Calu3 (cell line): ENCODE measurements at regions not wholly inside any gene's neighbourhood (a gene's known extent, or its start where the extent isn't known, plus 50 kb on each side); places are given as distances from the start of the nearest gene placed in this dataset.
"Not testable (repeated sequence)": the region's sequence is repeated elsewhere in the genome, so short reads cannot be mapped to it uniquely, and the experiment has no call there.

ENCODE experiments used
- BruUV-seq: library from RNA; stranded (reverse); fragments of 400-500 nt; replicated peaks from 2 replicates; lab custom pipeline; 2021; lab: Mats Ljungman, UMichigan
- CTCF ChIA-PET: fragments of 300-600 bp; sonication (Branson Sonifier 250); formaldehyde crosslinking; loops from one replicate; lab custom pipeline; 2022; ENCODE audit warnings: antibody characterized with exemption; lab: Charles Lee
- DNase-seq: peaks from one replicate; pipeline ENCODE4 v3.0.0; 2022
- H3K27ac Mint-ChIP-seq: one replicate; pipeline ENCODE4 v1.8.0; 2022; ENCODE audit warnings: mixed read lengths; ENCODE audit not compliant: unreplicated experiment
- H3K27me3 Mint-ChIP-seq: one replicate; pipeline ENCODE4 v1.8.0; 2022; ENCODE audit warnings: mixed read lengths; ENCODE audit not compliant: unreplicated experiment
- H3K36me3 Mint-ChIP-seq: one replicate; pipeline ENCODE4 v1.8.0; 2022; ENCODE audit warnings: mild to moderate bottlenecking, moderate library complexity, mixed read lengths; ENCODE audit not compliant: insufficient read depth, unreplicated experiment
- H3K4me1 Mint-ChIP-seq: one replicate; pipeline ENCODE4 v1.8.0; 2022; ENCODE audit warnings: mild to moderate bottlenecking, low read depth, mixed read lengths; ENCODE audit not compliant: unreplicated experiment
- H3K4me3 Mint-ChIP-seq: one replicate; pipeline ENCODE4 v1.8.0; 2022; ENCODE audit warnings: mild to moderate bottlenecking, low read depth, moderate library complexity, mixed read lengths; ENCODE audit not compliant: unreplicated experiment
- H3K9me3 Mint-ChIP-seq: one replicate; pipeline ENCODE4 v1.8.0; 2022; ENCODE audit warnings: low read depth, mixed read lengths; ENCODE audit not compliant: unreplicated experiment
- CTCF ChIP-seq: fragments of 200-600 bp; IDR thresholded peaks from one replicate; pipeline ENCODE4 v1.8.0; 2022; ENCODE audit warnings: antibody characterized with exemption; ENCODE audit not compliant: unreplicated experiment
- intact Hi-C: fragments of 100-400 bp; cut with micrococcal nuclease; formaldehyde crosslinking; loops from one replicate; pipeline ENCODE4 v1.10.0; 2022; ENCODE audit not compliant: unreplicated experiment

GRCh38 chr5:38618154-38618553 lies 61.7 kb upstream of the LIFR start:
- intact Hi-C loops = no loop called here
- no peak overlapping the region for H3K4me3 Mint-ChIP-seq
- H3K4me1 Mint-ChIP-seq = peaks cover 22% of the 10 kb centered on the region
- H3K27me3 Mint-ChIP-seq = no peaks in the 10 kb centered on the region
- H3K9me3 Mint-ChIP-seq = peaks cover 6% of the 10 kb centered on the region
- DNase-seq = no peak
- H3K27ac Mint-ChIP-seq = no peak overlapping the region
- BruUV-seq = no TSS peak
- H3K36me3 Mint-ChIP-seq = no peaks in the 10 kb centered on the region
- TF ChIP-seq CTCF = no peak
- CTCF ChIA-PET = no interaction called here

GRCh38 chr5:38621331-38621730 lies 64.9 kb upstream of the LIFR start:
- Mint-ChIP-seq H3K4me1 (no peaks in the 10 kb centered on the region), H3K27me3 (no peaks in the 10 kb centered on the region), H3K36me3 (no peaks in the 10 kb centered on the region), H3K4me3 (no peak overlapping the region), H3K9me3 (peaks cover 6% of the 10 kb centered on the region), H3K27ac (no peak overlapping the region)
- DNase-seq = no peak
- CTCF ChIA-PET = no interaction called here
- BruUV-seq = no TSS peak
- intact Hi-C loops = no loop called here
- TF ChIP-seq CTCF = no peak

GRCh38 chr5:38621840-38622437 lies 65.5 kb upstream of the LIFR start:
- peaks cover 6% of the 10 kb centered on the region for H3K9me3 Mint-ChIP-seq
- H3K4me3 Mint-ChIP-seq = no peak overlapping the region
- DNase-seq = no peak
- BruUV-seq = no TSS peak
- CTCF ChIA-PET = no interaction called here
- TF ChIP-seq CTCF = no peak
- no peaks in the 10 kb centered on the region for H3K36me3 Mint-ChIP-seq
- intact Hi-C loops = no loop called here
- no peaks in the 10 kb centered on the region for H3K27me3 Mint-ChIP-seq
- H3K4me1 Mint-ChIP-seq = no peaks in the 10 kb centered on the region
- no peak overlapping the region for H3K27ac Mint-ChIP-seq

- CTCF ChIA-PET = no interaction called here
- Mint-ChIP-seq H3K9me3 (peaks cover 6% of the 10 kb centered on the region), H3K4me1 (no peaks in the 10 kb centered on the region), H3K4me3 (no peak overlapping the region), H3K36me3 (no peaks in the 10 kb centered on the region), H3K27ac (no peak overlapping the region), H3K27me3 (no peaks in the 10 kb centered on the region)
- BruUV-seq = no TSS peak
- intact Hi-C loops = no loop called here
- no peak for DNase-seq
- TF ChIP-seq CTCF = no peak
Measured at GRCh38 chr5:38622723-38623129, 66.3 kb upstream of the LIFR start.

- H3K36me3 Mint-ChIP-seq, BruUV-seq, DNase-seq, H3K27ac Mint-ChIP-seq, H3K9me3 Mint-ChIP-seq, CTCF ChIA-PET, H3K4me3 Mint-ChIP-seq, H3K27me3 Mint-ChIP-seq, intact Hi-C loops, H3K4me1 Mint-ChIP-seq: not testable (repeated sequence)
Measured at GRCh38 chr5:38624541-38624940, 68.1 kb upstream of the LIFR start.

GRCh38 chr5:38631376-38631775 lies 74.9 kb upstream of the LIFR start:
- intact Hi-C loops, CTCF ChIA-PET, DNase-seq, H3K4me3 Mint-ChIP-seq, H3K27me3 Mint-ChIP-seq, H3K27ac Mint-ChIP-seq, BruUV-seq, H3K36me3 Mint-ChIP-seq: not testable (repeated sequence)
- peaks cover 11% of the 10 kb centered on the region for H3K9me3 Mint-ChIP-seq
- peaks cover 16% of the 10 kb centered on the region for H3K4me1 Mint-ChIP-seq
